Tibial nerve (tissue), 4 donors: ENCODE measurements at regions not wholly inside any gene's neighbourhood (a gene's known extent, or its start where the extent isn't known, plus 50 kb on each side); places are given as distances from the start of the nearest gene placed in this dataset.

Experiments used
- EP300 ChIP-seq, 2 donors: sonication (generic); formaldehyde crosslinking; IDR thresholded peaks; one replicate each; pipeline ENCODE4 v1.6.1; 2017; ENCODE audit warnings: antibody characterized with exemption in 2 of 2, mild to moderate bottlenecking in 1 of 2
- TF ChIP-seq, protein P1 (sequence below), 5 experiments: fragments of 200-600 bp in 3 of 5; fragments of 450-650 bp in 2 of 5; sonication (generic) in 3 of 5; IDR thresholded peaks; one replicate each; pipeline ENCODE4 v1.5.1; 2016 to 2019; ENCODE audit warnings: antibody characterized with exemption in 5 of 5, mild to moderate bottlenecking in 3 of 5, moderate library complexity in 2 of 5

GRCh38 chr3:55332176-55332575, 154.9 kb downstream of the WNT5A start:
- TF ChIP-seq, protein P1, sequence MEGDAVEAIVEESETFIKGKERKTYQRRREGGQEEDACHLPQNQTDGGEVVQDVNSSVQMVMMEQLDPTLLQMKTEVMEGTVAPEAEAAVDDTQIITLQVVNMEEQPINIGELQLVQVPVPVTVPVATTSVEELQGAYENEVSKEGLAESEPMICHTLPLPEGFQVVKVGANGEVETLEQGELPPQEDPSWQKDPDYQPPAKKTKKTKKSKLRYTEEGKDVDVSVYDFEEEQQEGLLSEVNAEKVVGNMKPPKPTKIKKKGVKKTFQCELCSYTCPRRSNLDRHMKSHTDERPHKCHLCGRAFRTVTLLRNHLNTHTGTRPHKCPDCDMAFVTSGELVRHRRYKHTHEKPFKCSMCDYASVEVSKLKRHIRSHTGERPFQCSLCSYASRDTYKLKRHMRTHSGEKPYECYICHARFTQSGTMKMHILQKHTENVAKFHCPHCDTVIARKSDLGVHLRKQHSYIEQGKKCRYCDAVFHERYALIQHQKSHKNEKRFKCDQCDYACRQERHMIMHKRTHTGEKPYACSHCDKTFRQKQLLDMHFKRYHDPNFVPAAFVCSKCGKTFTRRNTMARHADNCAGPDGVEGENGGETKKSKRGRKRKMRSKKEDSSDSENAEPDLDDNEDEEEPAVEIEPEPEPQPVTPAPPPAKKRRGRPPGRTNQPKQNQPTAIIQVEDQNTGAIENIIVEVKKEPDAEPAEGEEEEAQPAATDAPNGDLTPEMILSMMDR (IDR thresholded peaks at IDR 0.05) = no peak
- no peak for TF ChIP-seq EP300 (IDR thresholded peaks at IDR 0.05)
